ENCODE measurements at regions not wholly inside any gene's neighbourhood (a gene's known extent, or its start where the extent isn't known, plus 50 kb on each side); places are given as distances from the start of the nearest gene placed in this dataset.

GRCh38 chr10:4282496-4282895 is 497.5 kb upstream of the KLF6 start:
- H4K5ac ChIP-seq (ENCODE audit: insufficient read length, low read depth, low read length) = no peak overlapping the region
- DNase-seq = no peak
- Mint-ChIP-seq H3K4me1 (peaks cover 12% of the 10 kb centered on the region in 2 experiments), H3K36me3 (ENCODE audit: insufficient read depth in 1 of 3, low read depth in 3 of 3) (no peaks in the 10 kb centered on the region; a peak in 3 of 7 replicates), H3K27ac (no peak overlapping the region), H3K9me3 (no peaks in the 10 kb centered on the region; a peak in 1 of 5 replicates), H3K4me3 (no peak overlapping the region), H3K27me3 (ENCODE audit: low read depth) (no peaks in the 10 kb centered on the region)
- H3K27ac ChIP-seq (ENCODE audit: insufficient read length, low read depth, low read length) = no peak overlapping the region
- no peaks in the 10 kb centered on the region for H3K27me3 ChIP-seq (ENCODE audit: insufficient read depth, low read length)
- H2BK15ac ChIP-seq (ENCODE audit: low read depth, low read length) = no peak overlapping the region
- H3K4me1 ChIP-seq (ENCODE audit: insufficient read depth, low read length) = peaks cover 4% of the 10 kb centered on the region; the same call in 1 of the 2 replicates
- H4K8ac ChIP-seq (replicated peaks; ENCODE audit: insufficient read length, low read depth, low read length) = no peak overlapping the region
- no peak overlapping the region for H4K91ac ChIP-seq (ENCODE audit: insufficient read length, low read depth, low read length)
- no peak overlapping the region for H2BK20ac ChIP-seq (ENCODE audit: low read depth, low read length, poor library complexity, severe bottlenecking)
- H3K4me2 ChIP-seq (ENCODE audit: insufficient read depth, insufficient read length, low read length) = no peak overlapping the region
- TF ChIP-seq, protein P1, sequence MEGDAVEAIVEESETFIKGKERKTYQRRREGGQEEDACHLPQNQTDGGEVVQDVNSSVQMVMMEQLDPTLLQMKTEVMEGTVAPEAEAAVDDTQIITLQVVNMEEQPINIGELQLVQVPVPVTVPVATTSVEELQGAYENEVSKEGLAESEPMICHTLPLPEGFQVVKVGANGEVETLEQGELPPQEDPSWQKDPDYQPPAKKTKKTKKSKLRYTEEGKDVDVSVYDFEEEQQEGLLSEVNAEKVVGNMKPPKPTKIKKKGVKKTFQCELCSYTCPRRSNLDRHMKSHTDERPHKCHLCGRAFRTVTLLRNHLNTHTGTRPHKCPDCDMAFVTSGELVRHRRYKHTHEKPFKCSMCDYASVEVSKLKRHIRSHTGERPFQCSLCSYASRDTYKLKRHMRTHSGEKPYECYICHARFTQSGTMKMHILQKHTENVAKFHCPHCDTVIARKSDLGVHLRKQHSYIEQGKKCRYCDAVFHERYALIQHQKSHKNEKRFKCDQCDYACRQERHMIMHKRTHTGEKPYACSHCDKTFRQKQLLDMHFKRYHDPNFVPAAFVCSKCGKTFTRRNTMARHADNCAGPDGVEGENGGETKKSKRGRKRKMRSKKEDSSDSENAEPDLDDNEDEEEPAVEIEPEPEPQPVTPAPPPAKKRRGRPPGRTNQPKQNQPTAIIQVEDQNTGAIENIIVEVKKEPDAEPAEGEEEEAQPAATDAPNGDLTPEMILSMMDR (conservative IDR thresholded peaks at IDR 0.05) = no peak
- H3K79me1 ChIP-seq (ENCODE audit: insufficient read depth, low read depth, low read length, poor library complexity, severe bottlenecking) = no peaks in the 10 kb centered on the region
- no peak overlapping the region for H3K56ac ChIP-seq (ENCODE audit: insufficient read length, low read depth, low read length)
- H3K23ac ChIP-seq (ENCODE audit: insufficient read length, low read depth, low read length) = no peak overlapping the region
- H3K18ac ChIP-seq (ENCODE audit: insufficient read length, low read depth, low read length) = no peak overlapping the region
- H2BK5ac ChIP-seq (ENCODE audit: insufficient read length, low read length) = no peak overlapping the region
- H3T11ph ChIP-seq (ENCODE audit: low read length) = no peak overlapping the region
- H3K9ac ChIP-seq (ENCODE audit: extremely low read depth, insufficient read length, low read length) = no peak overlapping the region
- no peak overlapping the region for H2BK12ac ChIP-seq (ENCODE audit: insufficient read length, low read depth, low read length)
- H3K4ac ChIP-seq (ENCODE audit: low read depth, low read length) = no peak overlapping the region
- no peaks in the 10 kb centered on the region for H3K9me3 ChIP-seq (ENCODE audit: control insufficient read depth, low read depth, low read length)
- no peaks in the 10 kb centered on the region for H3K79me2 ChIP-seq (ENCODE audit: insufficient read depth, low read length)
- no peak overlapping the region for H2AK5ac ChIP-seq (ENCODE audit: insufficient read length, low read length)
- H3K14ac ChIP-seq (ENCODE audit: insufficient read depth, low read length) = no peak overlapping the region
- no peaks in the 10 kb centered on the region for H3K23me2 ChIP-seq (ENCODE audit: insufficient read length, low read depth, low read length, poor library complexity, severe bottlenecking)
- WGBS (ENCODE audit: extremely low coverage, insufficient read length, low lambda C conversion rate) = no CpG with 5 or more reads among the region's 4 CpGs
- no peaks in the 10 kb centered on the region for H4K20me1 ChIP-seq (ENCODE audit: control insufficient read depth, insufficient read depth, insufficient read length)
- no peak overlapping the region for H2BK120ac ChIP-seq (ENCODE audit: low read depth, low read length, poor library complexity, severe bottlenecking)
- H2AFZ ChIP-seq (ENCODE audit: low read length) = no peak overlapping the region
